ENCODE measurements at regions not wholly inside any gene's neighbourhood (a gene's known extent, or its start where the extent isn't known, plus 50 kb on each side); places are given as distances from the start of the nearest gene placed in this dataset.

- Histone ChIP-seq H4K20me1 (replicated peaks; ENCODE audit: control insufficient read depth, insufficient read depth, low read length) (no peaks in the 10 kb centered on the region), H3K4me3 (no peak overlapping the region), H3K4me1 (replicated peaks in 1 of 2; ENCODE audit: control insufficient read depth in 2 of 2, insufficient read depth in 2 of 2, low read length in 2 of 2) (no peaks in the 10 kb centered on the region), H3K36me3 (ENCODE audit: control insufficient read depth, insufficient read depth, low read length) (no peaks in the 10 kb centered on the region), H3K27me3 (ENCODE audit: control insufficient read depth in 2 of 2, insufficient read depth in 2 of 2, low read length in 2 of 2) (no peaks in the 10 kb centered on the region), H3K27ac (ENCODE audit: extremely low read depth, low read depth, low read length) (no peak overlapping the region), H3K4me2 (ENCODE audit: insufficient read depth, low read length) (no peak overlapping the region), H2AFZ (ENCODE audit: low read depth, low read length) (no peak overlapping the region), H3K9ac (ENCODE audit: insufficient read depth in 1 of 2, low read depth in 2 of 2, low read length in 2 of 2) (no peak overlapping the region), H3K9me1 (ENCODE audit: control insufficient read depth, insufficient read depth, low read length) (no peaks in the 10 kb centered on the region), H3K9me3 (replicated peaks; ENCODE audit: control insufficient read depth, insufficient read depth, low read depth, low read length) (no peaks in the 10 kb centered on the region), H3K79me2 (ENCODE audit: control insufficient read depth, insufficient read depth, low read length) (no peaks in the 10 kb centered on the region)
- BruUV-seq (replicated peaks) = no TSS peak
- FAIRE-seq (no peak), ATAC-seq (no peak), DNase-seq (ENCODE audit: extremely low read depth in 1 of 4, low spot score in 3 of 4) (no peak)
- in situ Hi-C loops (cut with MboI) (no loop called here), intact Hi-C loops (cut with micrococcal nuclease) (loop anchor here (5.0 to 10.0 kb wide), 3 partner anchors 221 to 883 kb away; no protein-coding TSS in a partner anchor)
- ChIA-PET POLR2A (no interaction called here), CTCF (ENCODE audit: low intra/inter-chr PET ratio) (no interaction called here)
- TF ChIP-seq HCFC1 (IDR thresholded peaks at IDR 0.05; ENCODE audit: low read depth, low read length) (no peak), EGR1 (conservative IDR thresholded peaks at IDR 0.05) (no peak), ZNF232 (CRISPR knock-in tag; IDR thresholded peaks at IDR 0.05) (no peak), ARID3B (CRISPR knock-in tag; IDR thresholded peaks at IDR 0.05; ENCODE audit: borderline replicate concordance) (no peak), GATA2 (CRISPR knock-in tag; IDR thresholded peaks at IDR 0.05) (no peak), NFYB (IDR thresholded peaks at IDR 0.05; ENCODE audit: extremely low read depth, insufficient read length) (no peak), HMBOX1 (IDR thresholded peaks at IDR 0.05) (no peak), THRAP3 (IDR thresholded peaks at IDR 0.05; ENCODE audit: borderline replicate concordance) (no peak), ZNF134 (CRISPR knock-in tag; conservative IDR thresholded peaks at IDR 0.05) (no peak), CXXC5 (CRISPR knock-in tag; IDR thresholded peaks at IDR 0.05) (no peak), ZNF639 (CRISPR knock-in tag; conservative IDR thresholded peaks at IDR 0.05 in 1 of 2, IDR thresholded peaks at IDR 0.05 in 1 of 2) (no peak), IRF1 (CRISPR knock-in tag; IDR thresholded peaks at IDR 0.05; ENCODE audit: borderline replicate concordance) (no peak), SMARCB1 (IDR thresholded peaks at IDR 0.05; ENCODE audit: insufficient read length, low read depth) (no peak), KDM4B (IDR thresholded peaks at IDR 0.05; ENCODE audit: borderline replicate concordance in 2 of 2, low read depth in 1 of 2) (no peak)
Measured at GRCh38 chr1:192448026-192448578, 127.5 kb upstream of the RGS1 start.

Data from K562 (cell line).